ENCODE measurements at regions not wholly inside any gene's neighbourhood (a gene's known extent, or its start where the extent isn't known, plus 50 kb on each side); places are given as distances from the start of the nearest gene placed in this dataset.

DNA sequence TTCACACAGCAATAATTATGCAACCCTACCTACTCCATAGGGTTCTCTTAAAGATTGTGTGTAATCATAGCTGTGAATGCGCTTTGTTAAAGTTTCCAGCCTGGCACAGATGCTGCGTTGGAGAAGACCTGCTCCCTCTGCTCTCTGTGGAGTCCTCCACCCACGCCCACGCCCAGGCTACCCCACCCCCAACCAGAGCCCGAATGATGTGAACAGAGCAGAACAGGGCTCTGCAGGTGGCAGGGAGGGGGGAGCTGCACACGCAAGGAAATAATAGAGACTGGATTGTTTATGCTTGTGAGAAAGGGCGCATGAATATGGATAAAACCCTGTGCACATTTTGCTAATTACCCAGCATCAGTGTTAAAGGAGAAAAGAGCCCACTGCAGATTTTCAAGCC lies 447.5 kb downstream of the BCL11A start:
- intact Hi-C loops (cut with micrococcal nuclease; ENCODE audit: unreplicated experiment): no loop called here
- TF ChIP-seq, protein P1, sequence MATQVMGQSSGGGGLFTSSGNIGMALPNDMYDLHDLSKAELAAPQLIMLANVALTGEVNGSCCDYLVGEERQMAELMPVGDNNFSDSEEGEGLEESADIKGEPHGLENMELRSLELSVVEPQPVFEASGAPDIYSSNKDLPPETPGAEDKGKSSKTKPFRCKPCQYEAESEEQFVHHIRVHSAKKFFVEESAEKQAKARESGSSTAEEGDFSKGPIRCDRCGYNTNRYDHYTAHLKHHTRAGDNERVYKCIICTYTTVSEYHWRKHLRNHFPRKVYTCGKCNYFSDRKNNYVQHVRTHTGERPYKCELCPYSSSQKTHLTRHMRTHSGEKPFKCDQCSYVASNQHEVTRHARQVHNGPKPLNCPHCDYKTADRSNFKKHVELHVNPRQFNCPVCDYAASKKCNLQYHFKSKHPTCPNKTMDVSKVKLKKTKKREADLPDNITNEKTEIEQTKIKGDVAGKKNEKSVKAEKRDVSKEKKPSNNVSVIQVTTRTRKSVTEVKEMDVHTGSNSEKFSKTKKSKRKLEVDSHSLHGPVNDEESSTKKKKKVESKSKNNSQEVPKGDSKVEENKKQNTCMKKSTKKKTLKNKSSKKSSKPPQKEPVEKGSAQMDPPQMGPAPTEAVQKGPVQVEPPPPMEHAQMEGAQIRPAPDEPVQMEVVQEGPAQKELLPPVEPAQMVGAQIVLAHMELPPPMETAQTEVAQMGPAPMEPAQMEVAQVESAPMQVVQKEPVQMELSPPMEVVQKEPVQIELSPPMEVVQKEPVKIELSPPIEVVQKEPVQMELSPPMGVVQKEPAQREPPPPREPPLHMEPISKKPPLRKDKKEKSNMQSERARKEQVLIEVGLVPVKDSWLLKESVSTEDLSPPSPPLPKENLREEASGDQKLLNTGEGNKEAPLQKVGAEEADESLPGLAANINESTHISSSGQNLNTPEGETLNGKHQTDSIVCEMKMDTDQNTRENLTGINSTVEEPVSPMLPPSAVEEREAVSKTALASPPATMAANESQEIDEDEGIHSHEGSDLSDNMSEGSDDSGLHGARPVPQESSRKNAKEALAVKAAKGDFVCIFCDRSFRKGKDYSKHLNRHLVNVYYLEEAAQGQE (IDR thresholded peaks at IDR 0.05; ENCODE audit: insufficient read depth in 1 of 2, low read depth in 2 of 2, low read length in 1 of 2): no peak
- Histone ChIP-seq H3K9me3 (ENCODE audit: control insufficient read depth, insufficient read depth, low read depth, low read length) (no peaks in the 10 kb centered on the region), H3K27ac (ENCODE audit: low read length) (no peak overlapping the region), H3K36me3 (ENCODE audit: control insufficient read depth, insufficient read depth, low read length) (no peaks in the 10 kb centered on the region), H3K27me3 (ENCODE audit: control insufficient read depth, insufficient read depth, low read length) (no peaks in the 10 kb centered on the region), H3K4me1 (ENCODE audit: control insufficient read depth, insufficient read depth, low read length) (no peaks in the 10 kb centered on the region), H3K4me3 (ENCODE audit: low read depth in 2 of 2, low read length in 2 of 2) (no peak overlapping the region)
- in situ Hi-C loops (cut with HindIII; ENCODE audit: low pct_unique_long_range_greater_than_20kb, low sequenced_read_pairs): no loop called here
- ChIA-PET POLR2A (no interaction called here), CTCF (no interaction called here)
- ATAC-seq (no peak), DNase-seq (ENCODE audit: low read depth, low spot score) (no peak)
- BruUV-seq (replicated peaks): no TSS peak

DNA sequence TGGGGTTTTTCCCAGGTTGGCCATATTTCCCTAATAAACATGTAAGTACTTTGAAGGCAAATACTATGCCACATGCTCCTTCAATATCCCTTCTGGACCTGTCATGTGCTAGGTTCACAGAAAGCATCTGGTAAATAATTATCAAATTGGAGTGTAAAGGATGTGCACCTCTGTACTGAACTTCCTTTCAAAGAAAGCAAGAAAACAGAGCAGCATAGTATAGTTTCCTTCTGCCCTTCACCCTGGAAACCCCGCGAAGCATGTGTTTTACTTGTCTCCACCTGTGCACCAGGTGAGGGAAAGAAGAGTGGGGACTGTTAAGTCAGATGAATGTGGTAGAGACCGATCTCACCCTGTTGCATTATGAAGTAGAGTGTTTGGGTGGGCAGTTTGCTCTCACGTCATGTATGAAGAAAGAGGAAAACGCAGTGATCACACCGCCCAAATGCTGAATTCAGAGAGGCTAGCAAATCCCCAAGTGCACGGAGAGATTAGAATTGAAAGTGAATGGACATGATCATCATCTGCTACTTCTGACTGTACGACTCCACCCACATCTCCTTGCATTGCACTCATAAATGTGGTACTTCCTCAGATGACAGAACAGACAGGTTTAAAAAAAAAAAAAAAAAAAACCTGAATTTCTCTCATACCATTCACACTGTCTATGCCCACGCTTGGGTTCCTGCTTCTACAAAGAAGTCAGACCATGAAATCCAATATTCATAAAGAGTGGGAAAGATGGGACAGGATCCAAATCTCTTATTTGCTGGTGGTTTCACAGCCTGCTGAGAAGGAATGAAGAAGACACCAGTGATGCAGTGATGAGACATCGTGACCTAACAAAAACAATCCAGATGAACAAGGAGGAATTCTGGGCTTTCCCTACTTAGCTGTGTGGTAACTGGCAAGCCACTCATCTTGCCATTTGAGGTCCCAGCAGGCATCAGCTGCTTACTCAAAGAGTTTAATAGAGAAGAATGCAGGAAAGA lies 448.6 kb downstream of the BCL11A start:
- ChIA-PET CTCF (no interaction called here), POLR2A (no interaction called here)
- Histone ChIP-seq H3K9me3 (ENCODE audit: control insufficient read depth, insufficient read depth, low read depth, low read length) (no peaks in the 10 kb centered on the region), H3K27me3 (ENCODE audit: control insufficient read depth, insufficient read depth, low read length) (no peaks in the 10 kb centered on the region), H3K36me3 (ENCODE audit: control insufficient read depth, insufficient read depth, low read length) (no peaks in the 10 kb centered on the region), H3K4me1 (ENCODE audit: control insufficient read depth, insufficient read depth, low read length) (no peaks in the 10 kb centered on the region), H3K27ac (ENCODE audit: low read length) (no peak overlapping the region), H3K4me3 (ENCODE audit: low read depth in 2 of 2, low read length in 2 of 2) (no peak overlapping the region)
- DNase-seq (ENCODE audit: low read depth, low spot score) (no peak), ATAC-seq (no peak)
- intact Hi-C loops (cut with micrococcal nuclease; ENCODE audit: unreplicated experiment) (no loop called here), in situ Hi-C loops (cut with HindIII; ENCODE audit: low pct_unique_long_range_greater_than_20kb, low sequenced_read_pairs) (no loop called here)
- no peak for TF ChIP-seq SIN3A (IDR thresholded peaks at IDR 0.05; ENCODE audit: borderline replicate concordance, insufficient read depth, low read depth, low read length)
- no TSS peak for BruUV-seq (replicated peaks)

DNA sequence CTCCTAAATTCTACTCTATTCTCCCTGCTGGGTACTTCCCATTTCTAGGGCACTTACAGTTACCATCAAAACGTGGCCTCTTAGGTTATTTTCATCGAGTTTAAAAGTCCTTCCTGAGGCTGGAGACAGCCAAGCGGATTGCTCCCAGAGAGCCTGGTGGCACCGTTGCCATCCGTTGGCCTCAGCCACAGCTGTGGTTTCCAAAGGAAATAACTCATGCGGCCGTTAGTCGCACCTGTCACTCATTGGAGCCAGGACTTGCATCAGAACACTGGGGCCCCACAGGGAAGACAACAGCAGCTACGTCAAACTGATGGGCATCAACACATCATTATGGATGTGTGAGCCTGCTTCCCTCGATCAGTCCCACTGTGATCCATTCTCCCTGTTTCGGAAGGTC lies 453.4 kb downstream of the BCL11A start:
- CTCF ChIA-PET: no interaction called here
- Histone ChIP-seq H3K27ac (ENCODE audit: low read length) (no peak overlapping the region), H3K4me1 (ENCODE audit: control insufficient read depth, insufficient read depth, low read length) (no peaks in the 10 kb centered on the region), H3K27me3 (ENCODE audit: control insufficient read depth, insufficient read depth, low read length) (no peaks in the 10 kb centered on the region), H3K9me3 (ENCODE audit: control insufficient read depth, insufficient read depth, low read depth, low read length) (no peaks in the 10 kb centered on the region), H3K4me3 (ENCODE audit: low read depth in 2 of 2, low read length in 2 of 2) (no peak overlapping the region), H3K36me3 (ENCODE audit: control insufficient read depth, insufficient read depth, low read length) (no peaks in the 10 kb centered on the region)
- in situ Hi-C loops (cut with HindIII; ENCODE audit: low pct_unique_long_range_greater_than_20kb, low sequenced_read_pairs) (no loop called here), intact Hi-C loops (cut with micrococcal nuclease; ENCODE audit: unreplicated experiment) (no loop called here)
- TF ChIP-seq, protein P1 (IDR thresholded peaks at IDR 0.05; ENCODE audit: insufficient read depth in 1 of 2, low read depth in 2 of 2, low read length in 1 of 2): no peak
- TF ChIP-seq TCF7L2 (IDR thresholded peaks at IDR 0.05; ENCODE audit: low read depth, low read length) (no peak), POLR2AphosphoS5 (IDR thresholded peaks at IDR 0.05; ENCODE audit: low read depth, low read length) (no peak), SIN3A (IDR thresholded peaks at IDR 0.05; ENCODE audit: borderline replicate concordance, insufficient read depth, low read depth, low read length) (no peak)
- TF ChIP-seq, protein P2, sequence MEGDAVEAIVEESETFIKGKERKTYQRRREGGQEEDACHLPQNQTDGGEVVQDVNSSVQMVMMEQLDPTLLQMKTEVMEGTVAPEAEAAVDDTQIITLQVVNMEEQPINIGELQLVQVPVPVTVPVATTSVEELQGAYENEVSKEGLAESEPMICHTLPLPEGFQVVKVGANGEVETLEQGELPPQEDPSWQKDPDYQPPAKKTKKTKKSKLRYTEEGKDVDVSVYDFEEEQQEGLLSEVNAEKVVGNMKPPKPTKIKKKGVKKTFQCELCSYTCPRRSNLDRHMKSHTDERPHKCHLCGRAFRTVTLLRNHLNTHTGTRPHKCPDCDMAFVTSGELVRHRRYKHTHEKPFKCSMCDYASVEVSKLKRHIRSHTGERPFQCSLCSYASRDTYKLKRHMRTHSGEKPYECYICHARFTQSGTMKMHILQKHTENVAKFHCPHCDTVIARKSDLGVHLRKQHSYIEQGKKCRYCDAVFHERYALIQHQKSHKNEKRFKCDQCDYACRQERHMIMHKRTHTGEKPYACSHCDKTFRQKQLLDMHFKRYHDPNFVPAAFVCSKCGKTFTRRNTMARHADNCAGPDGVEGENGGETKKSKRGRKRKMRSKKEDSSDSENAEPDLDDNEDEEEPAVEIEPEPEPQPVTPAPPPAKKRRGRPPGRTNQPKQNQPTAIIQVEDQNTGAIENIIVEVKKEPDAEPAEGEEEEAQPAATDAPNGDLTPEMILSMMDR (IDR thresholded peaks at IDR 0.05): no peak
- POLR2A ChIA-PET: no interaction called here
- ATAC-seq: no peak
- no TSS peak for BruUV-seq (replicated peaks)
- DNase-seq (ENCODE audit: low read depth, low spot score): no peak
